PC-3 (cell line): ENCODE measurements at regions not wholly inside any gene's neighbourhood (a gene's known extent, or its start where the extent isn't known, plus 50 kb on each side); places are given as distances from the start of the nearest gene placed in this dataset.

Experiments
- EZH2 ChIP-seq: fragments of 300-600 bp; sonication (generic); IDR thresholded peaks from one replicate; pipeline ENCODE4 v1.6.1; 2017; ENCODE audit warnings: antibody characterized with exemption, mild to moderate bottlenecking, low read length; ENCODE audit not compliant: unreplicated experiment
- EZH2phosphoT487 ChIP-seq: fragments of 300-600 bp; sonication (generic); IDR thresholded peaks from 2 replicates; pipeline ENCODE4 v1.6.1; 2018; ENCODE audit warnings: mild to moderate bottlenecking, antibody characterized with exemption, low read length, borderline replicate concordance
- TF ChIP-seq, protein P1 (sequence below): fragments of 300-600 bp; sonication (generic); conservative IDR thresholded peaks from 2 replicates; pipeline ENCODE4 v1.5.1; 2017; ENCODE audit warnings: antibody characterized with exemption, low read depth, mild to moderate bottlenecking, low read length

DNA sequence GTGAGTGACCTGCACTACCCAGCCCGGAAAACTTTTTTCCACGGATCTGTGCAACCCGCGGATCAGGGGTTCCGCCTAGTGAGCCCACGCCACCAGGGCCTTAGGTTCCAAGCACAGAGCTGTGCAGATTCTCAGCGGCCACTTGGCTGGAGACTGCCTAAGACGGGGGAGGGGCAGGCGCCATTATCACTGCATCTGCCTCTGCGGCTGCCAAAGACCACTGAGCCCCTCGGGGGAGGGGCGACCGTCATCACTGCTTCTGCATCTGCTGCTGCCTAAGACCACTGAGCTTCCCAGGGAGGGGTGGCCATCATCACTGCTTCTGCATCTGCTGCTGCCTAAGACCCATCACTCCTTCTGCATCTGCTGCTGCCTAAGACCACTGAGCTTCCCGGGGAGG, 460.2 kb downstream of the OCA2 start:
- TF ChIP-seq, protein P1, sequence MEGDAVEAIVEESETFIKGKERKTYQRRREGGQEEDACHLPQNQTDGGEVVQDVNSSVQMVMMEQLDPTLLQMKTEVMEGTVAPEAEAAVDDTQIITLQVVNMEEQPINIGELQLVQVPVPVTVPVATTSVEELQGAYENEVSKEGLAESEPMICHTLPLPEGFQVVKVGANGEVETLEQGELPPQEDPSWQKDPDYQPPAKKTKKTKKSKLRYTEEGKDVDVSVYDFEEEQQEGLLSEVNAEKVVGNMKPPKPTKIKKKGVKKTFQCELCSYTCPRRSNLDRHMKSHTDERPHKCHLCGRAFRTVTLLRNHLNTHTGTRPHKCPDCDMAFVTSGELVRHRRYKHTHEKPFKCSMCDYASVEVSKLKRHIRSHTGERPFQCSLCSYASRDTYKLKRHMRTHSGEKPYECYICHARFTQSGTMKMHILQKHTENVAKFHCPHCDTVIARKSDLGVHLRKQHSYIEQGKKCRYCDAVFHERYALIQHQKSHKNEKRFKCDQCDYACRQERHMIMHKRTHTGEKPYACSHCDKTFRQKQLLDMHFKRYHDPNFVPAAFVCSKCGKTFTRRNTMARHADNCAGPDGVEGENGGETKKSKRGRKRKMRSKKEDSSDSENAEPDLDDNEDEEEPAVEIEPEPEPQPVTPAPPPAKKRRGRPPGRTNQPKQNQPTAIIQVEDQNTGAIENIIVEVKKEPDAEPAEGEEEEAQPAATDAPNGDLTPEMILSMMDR: no peak
- TF ChIP-seq EZH2 (no peak), EZH2phosphoT487 (no peak)
